ENCODE measurements at regions not wholly inside any gene's neighbourhood (a gene's known extent, or its start where the extent isn't known, plus 50 kb on each side); places are given as distances from the start of the nearest gene placed in this dataset.

- POLR2A ChIA-PET (ENCODE audit: partially characterized antibody), result no interaction called here
- no peak for FAIRE-seq
- H4K8ac ChIP-seq (ENCODE audit: extremely low read depth, insufficient read depth, low read length), result no peak overlapping the region
- TF ChIP-seq HDAC2 (IDR thresholded peaks at IDR 0.05; ENCODE audit: borderline replicate concordance in 1 of 2, low read depth in 2 of 2, low read length in 2 of 2), result no peak
- no peak for TF ChIP-seq SRF (IDR thresholded peaks at IDR 0.05; ENCODE audit: low read depth, low read length)
- TF ChIP-seq TAF1 (IDR thresholded peaks at IDR 0.05; ENCODE audit: low read depth, low read length), result no peak
- no peak for TF ChIP-seq ASH2L (IDR thresholded peaks at IDR 0.05; ENCODE audit: low read length)
- TF ChIP-seq CREB1 (IDR thresholded peaks at IDR 0.05), result no peak
- no peak for TF ChIP-seq HDAC6 (IDR thresholded peaks at IDR 0.05; ENCODE audit: low read depth, low read length)
- TF ChIP-seq RNF2 (IDR thresholded peaks at IDR 0.05; ENCODE audit: borderline replicate concordance, low read depth, low read length, missing control alignments, poor library complexity, severe bottlenecking), result no peak
- no peak for TF ChIP-seq RAD21 (IDR thresholded peaks at IDR 0.05 in 1 of 2, conservative IDR thresholded peaks at IDR 0.05 in 1 of 2; ENCODE audit: low read depth in 2 of 2, low read length in 2 of 2)
- no peak for TF ChIP-seq POLR2AphosphoS5 (IDR thresholded peaks at IDR 0.05; ENCODE audit: low read depth, low read length)
- no peak for TF ChIP-seq USF2 (IDR thresholded peaks at IDR 0.05; ENCODE audit: low read length)
- no peak for TF ChIP-seq KDM5A (IDR thresholded peaks at IDR 0.05; ENCODE audit: low read length)
- TF ChIP-seq KDM1A (IDR thresholded peaks at IDR 0.05; ENCODE audit: borderline replicate concordance, low read length), result no peak
- TF ChIP-seq FOSL1 (IDR thresholded peaks at IDR 0.05; ENCODE audit: insufficient read depth, low read depth, low read length), result no peak
Measured at GRCh38 chr2:14752295-14752694, 119.8 kb downstream of the LRATD1 start.

More at GRCh38 chr2:14752295-14752694, 119.8 kb downstream of the LRATD1 start:
- Histone ChIP-seq H3K4me1 (replicated peaks in 1 of 4; ENCODE audit: control insufficient read depth in 3 of 4, insufficient read depth in 4 of 4, low read length in 3 of 4) (no peaks in the 10 kb centered on the region), H3K79me2 (ENCODE audit: control insufficient read depth in 1 of 2, insufficient read depth in 2 of 2, low read length in 2 of 2) (no peaks in the 10 kb centered on the region), H2BK5ac (ENCODE audit: low read depth, low read length) (no peak overlapping the region), H4K20me1 (replicated peaks in 1 of 2; ENCODE audit: control insufficient read depth in 1 of 2, insufficient read depth in 2 of 2, low read length in 2 of 2) (peaks cover 0 to 2% of the 10 kb centered on the region in 2 experiments), H3K4me3 (ENCODE audit: extremely low read depth in 1 of 4, insufficient read depth in 2 of 4, low read depth in 3 of 4, low read length in 4 of 4) (no peak overlapping the region), H2AK5ac (ENCODE audit: low read depth, low read length) (no peak overlapping the region), H3K79me1 (ENCODE audit: low read depth, low read length) (no peaks in the 10 kb centered on the region), H3K56ac (replicated peaks; ENCODE audit: insufficient read length, low read depth, low read length) (no peak overlapping the region), H3K18ac (ENCODE audit: extremely low read depth, low read length) (no peak overlapping the region), H2BK120ac (replicated peaks; ENCODE audit: low read depth, low read length) (no peak overlapping the region), H3K23me2 (ENCODE audit: low read depth, low read length) (0 out of 2 replicates have a peak, but pooled peaks cover under 1% of the 10 kb centered on the region), H3K36me3 (ENCODE audit: control insufficient read depth in 2 of 4, insufficient read depth in 4 of 4, low read length in 3 of 4) (no peaks in the 10 kb centered on the region; a peak in 1 of 8 replicates), H4K91ac (replicated peaks; ENCODE audit: insufficient read length, low read length) (no peak overlapping the region), H4K5ac (ENCODE audit: insufficient read length, low read depth, low read length) (no peak overlapping the region), H3K4ac (replicated peaks; ENCODE audit: insufficient read length, low read depth, low read length) (no peak overlapping the region), H3K9me3 (ENCODE audit: insufficient read depth in 2 of 2, low read depth in 1 of 2, low read length in 1 of 2) (peaks cover 0 to 3% of the 10 kb centered on the region in 2 experiments; a peak in 3 of 4 replicates), H3K4me2 (ENCODE audit: insufficient read depth in 1 of 2, low read depth in 2 of 2, low read length in 2 of 2) (no peak overlapping the region), H2BK12ac (ENCODE audit: low read depth, low read length) (no peak overlapping the region), H3K27ac (ENCODE audit: low read depth, low read length) (no peak overlapping the region), H2AFZ (ENCODE audit: low read length) (no peak overlapping the region), H2BK20ac (ENCODE audit: low read length) (no peak overlapping the region), H2BK15ac (ENCODE audit: low read length) (no peak overlapping the region), H3K9ac (replicated peaks in 1 of 4; ENCODE audit: extremely low read depth in 1 of 4, low read depth in 3 of 4, low read length in 3 of 4) (no peak overlapping the region), H3K14ac (ENCODE audit: insufficient read length) (no peak overlapping the region), H3K23ac (ENCODE audit: insufficient read length) (no peak overlapping the region), H3K27me3 (replicated peaks in 1 of 4; ENCODE audit: control insufficient read depth in 3 of 4, extremely low read depth in 1 of 4, insufficient read depth in 3 of 4, low read length in 3 of 4) (no peaks in the 10 kb centered on the region)
- CTCF ChIA-PET (ENCODE audit: partially characterized antibody), result interaction anchor here (0.7 kb wide), 1 partner anchor 34 kb away, joined by 3 read pairs; no protein-coding TSS in a partner anchor
- 89% methylated on average over 3 of the region's 3 CpGs; no CpG with 5 or more reads in 1 of the 2 experiments for WGBS, 2 experiments (ENCODE audit: extremely low coverage in 1 of 2, insufficient coverage in 1 of 2, insufficient read length in 1 of 2, insufficient replicate concordance in 2 of 2, low coverage in 1 of 2, low lambda C conversion rate in 2 of 2, missing lambda C conversion rate in 1 of 2)
- no peak for DNase-seq (ENCODE audit: low read depth in 1 of 2, low spot score in 2 of 2)
